ENCODE measurements at regions not wholly inside any gene's neighbourhood (a gene's known extent, or its start where the extent isn't known, plus 50 kb on each side); places are given as distances from the start of the nearest gene placed in this dataset.

DNA sequence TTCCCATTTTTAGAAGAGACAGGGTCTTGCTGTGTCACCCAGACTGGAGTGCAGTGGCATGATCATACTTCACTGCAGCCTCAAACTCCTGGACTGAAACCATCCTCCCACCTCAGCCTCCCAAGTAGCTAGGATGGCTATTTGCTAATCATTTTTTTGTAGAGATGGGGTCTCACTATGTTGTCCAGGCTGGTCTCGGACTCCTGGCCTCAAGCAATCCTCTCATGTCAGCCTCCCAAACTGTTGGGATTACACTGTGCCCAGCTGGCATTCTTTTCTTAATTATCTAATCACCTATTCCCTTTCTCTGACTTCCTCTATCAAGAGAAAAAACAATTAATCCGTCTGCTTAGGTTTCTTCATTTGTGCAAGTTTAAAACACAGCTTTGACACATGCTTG lies 172.5 kb upstream of the TRIM24 start:
- no peak for DNase-seq
- H3K9me3 Mint-ChIP-seq = no peaks in the 10 kb centered on the region
- ATAC-seq (replicated peaks) = no peak
- no peak overlapping the region for H3K27ac Mint-ChIP-seq
- H3K27me3 Mint-ChIP-seq = no peaks in the 10 kb centered on the region
- H3K36me3 Mint-ChIP-seq (ENCODE audit: insufficient read depth) = no peaks in the 10 kb centered on the region
- H3K4me1 Mint-ChIP-seq (ENCODE audit: low read depth in 2 of 2) = no peaks in the 10 kb centered on the region
- no peak overlapping the region for H3K4me3 Mint-ChIP-seq

DNA sequence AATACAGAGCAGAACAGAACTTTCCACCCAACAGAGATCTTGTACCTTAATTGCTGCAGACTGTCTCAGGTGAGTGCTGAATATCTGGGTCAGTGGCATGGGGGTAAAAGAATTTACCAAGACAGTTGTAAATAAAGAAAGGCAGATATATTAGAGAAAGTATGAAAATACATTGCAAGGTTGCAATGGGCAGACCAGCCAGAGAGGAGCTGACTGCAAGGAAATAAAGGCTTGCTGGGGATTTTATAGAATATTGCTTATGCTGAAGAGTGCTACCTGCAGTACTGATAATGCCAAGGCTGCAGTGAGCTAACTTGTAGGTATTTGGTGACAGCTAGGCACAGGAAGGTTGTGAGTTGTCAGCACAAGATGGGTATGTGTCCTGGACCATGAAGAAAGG lies 171.0 kb upstream of the TRIM24 start:
- no peaks in the 10 kb centered on the region for H3K27me3 Mint-ChIP-seq
- no peaks in the 10 kb centered on the region for H3K36me3 Mint-ChIP-seq (ENCODE audit: insufficient read depth)
- H3K27ac Mint-ChIP-seq = no peak overlapping the region
- DNase-seq = no peak
- no peaks in the 10 kb centered on the region for H3K9me3 Mint-ChIP-seq
- ATAC-seq (replicated peaks) = no peak
- no peak overlapping the region for H3K4me3 Mint-ChIP-seq
- H3K4me1 Mint-ChIP-seq (ENCODE audit: low read depth in 2 of 2) = no peaks in the 10 kb centered on the region

DNA sequence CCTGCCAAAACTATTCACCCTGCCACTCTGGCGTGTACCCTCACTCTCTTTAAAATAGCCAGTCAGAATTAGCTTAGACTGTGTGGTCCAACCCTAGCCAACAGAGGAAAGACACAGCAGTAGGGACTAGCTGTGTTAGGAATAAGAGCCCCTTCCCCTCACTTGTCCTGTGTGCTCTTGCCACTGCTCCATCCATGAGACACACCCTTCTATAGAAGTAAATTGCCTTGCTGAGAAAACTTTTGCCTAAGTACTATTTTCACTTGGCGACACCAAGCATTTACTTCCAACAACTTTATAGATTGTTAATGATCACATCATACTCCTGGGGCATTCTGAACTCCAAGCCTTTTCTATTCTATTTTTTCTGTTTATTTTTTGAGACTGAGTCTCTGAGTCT lies 170.2 kb upstream of the TRIM24 start:
- ATAC-seq (replicated peaks) = no peak
- Mint-ChIP-seq H3K36me3 (ENCODE audit: insufficient read depth) (no peaks in the 10 kb centered on the region), H3K9me3 (no peaks in the 10 kb centered on the region), H3K4me1 (ENCODE audit: low read depth in 2 of 2) (no peaks in the 10 kb centered on the region), H3K4me3 (no peak overlapping the region), H3K27ac (no peak overlapping the region), H3K27me3 (no peaks in the 10 kb centered on the region)
- DNase-seq = no peak

DNA sequence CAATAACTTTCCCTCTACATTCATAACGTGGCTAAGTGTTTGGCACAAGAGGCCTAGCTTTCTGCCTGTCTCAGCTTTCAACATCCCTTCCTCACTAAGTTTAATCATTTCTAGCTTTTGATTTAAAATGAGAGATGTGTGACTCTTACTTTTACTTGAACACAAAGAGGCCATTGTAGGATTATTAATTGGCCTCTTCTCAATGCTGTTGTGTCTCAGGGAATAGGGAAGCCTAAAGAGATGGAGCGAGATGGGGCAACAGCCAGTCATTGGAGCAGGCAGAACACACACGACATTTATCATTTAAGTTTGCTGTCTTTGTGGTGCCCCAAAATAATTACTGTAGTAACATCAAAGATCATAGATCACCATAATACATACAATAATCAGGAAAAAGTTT lies 167.1 kb upstream of the TRIM24 start:
- ATAC-seq (replicated peaks) (no peak), DNase-seq (no peak)
- no peak overlapping the region for H3K27ac Mint-ChIP-seq
- H3K36me3 Mint-ChIP-seq (ENCODE audit: insufficient read depth) = no peaks in the 10 kb centered on the region
- H3K4me1 Mint-ChIP-seq (ENCODE audit: low read depth in 2 of 2) = peaks cover 0 to 2% of the 10 kb centered on the region in 2 donors
- H3K9me3 Mint-ChIP-seq = no peaks in the 10 kb centered on the region
- H3K27me3 Mint-ChIP-seq = no peaks in the 10 kb centered on the region
- no peak overlapping the region for H3K4me3 Mint-ChIP-seq

DNA sequence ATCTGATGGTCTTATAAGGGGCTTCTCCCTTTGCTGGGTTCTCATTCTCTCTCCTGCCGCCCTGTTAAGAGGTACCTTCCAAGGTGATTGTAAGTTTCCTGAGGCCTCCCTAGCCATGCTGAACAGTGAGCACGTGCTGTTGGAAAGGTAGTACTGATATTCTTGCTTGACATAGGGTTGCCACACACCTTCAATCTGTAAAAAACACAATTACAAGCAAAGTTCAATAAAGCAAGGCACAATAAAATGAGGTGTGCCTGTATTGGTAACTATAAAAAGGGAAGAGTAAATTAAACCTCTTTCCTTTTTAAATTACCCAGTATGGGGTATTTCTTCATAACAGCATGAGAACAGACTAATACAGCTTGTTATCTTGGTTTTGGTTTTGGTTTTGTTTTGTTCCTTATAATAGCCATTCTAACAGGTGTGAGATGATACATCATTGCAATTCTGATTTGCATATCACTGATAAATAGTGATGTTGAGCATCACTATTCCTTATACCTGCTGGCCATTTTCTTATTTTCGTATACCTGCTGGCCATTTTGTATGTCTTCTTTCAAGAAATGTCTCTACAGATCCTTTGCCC lies 164.9 kb upstream of the TRIM24 start:
- no peaks in the 10 kb centered on the region for H3K36me3 Mint-ChIP-seq (ENCODE audit: insufficient read depth)
- H3K4me3 Mint-ChIP-seq = no peak overlapping the region
- DNase-seq = no peak
- H3K27ac Mint-ChIP-seq = no peak overlapping the region
- no peaks in the 10 kb centered on the region for H3K9me3 Mint-ChIP-seq
- peaks cover 0 to 2% of the 10 kb centered on the region in 2 donors for H3K4me1 Mint-ChIP-seq (ENCODE audit: low read depth in 2 of 2)
- ATAC-seq (replicated peaks) = no peak
- no peaks in the 10 kb centered on the region for H3K27me3 Mint-ChIP-seq

DNA sequence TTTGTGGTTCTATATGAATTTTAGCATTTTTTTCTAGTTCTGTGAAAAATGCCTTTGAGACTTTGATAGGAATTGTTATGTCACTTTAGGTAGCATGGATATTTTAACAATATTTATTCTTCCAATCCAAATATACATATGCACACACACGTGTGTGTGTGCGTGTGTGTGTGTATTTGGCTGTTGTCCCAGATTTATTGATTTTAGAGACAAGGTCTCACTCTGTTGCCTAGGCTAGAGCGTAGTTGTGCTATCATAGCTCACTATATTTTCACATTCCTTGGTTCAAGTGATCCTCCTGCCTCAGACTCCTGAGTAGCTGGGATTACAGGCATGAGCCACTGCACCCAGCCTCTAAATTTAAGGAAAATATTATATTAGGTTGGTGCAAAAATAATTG lies 162.5 kb upstream of the TRIM24 start:
- Mint-ChIP-seq H3K36me3 (ENCODE audit: insufficient read depth) (no peaks in the 10 kb centered on the region), H3K4me1 (ENCODE audit: low read depth in 2 of 2) (peaks cover 0 to 2% of the 10 kb centered on the region in 2 donors), H3K27ac (no peak overlapping the region), H3K9me3 (no peaks in the 10 kb centered on the region), H3K27me3 (peaks cover 0 to 5% of the 10 kb centered on the region in 2 donors), H3K4me3 (no peak overlapping the region)
- no peak for ATAC-seq (replicated peaks)
- DNase-seq = no peak

DNA sequence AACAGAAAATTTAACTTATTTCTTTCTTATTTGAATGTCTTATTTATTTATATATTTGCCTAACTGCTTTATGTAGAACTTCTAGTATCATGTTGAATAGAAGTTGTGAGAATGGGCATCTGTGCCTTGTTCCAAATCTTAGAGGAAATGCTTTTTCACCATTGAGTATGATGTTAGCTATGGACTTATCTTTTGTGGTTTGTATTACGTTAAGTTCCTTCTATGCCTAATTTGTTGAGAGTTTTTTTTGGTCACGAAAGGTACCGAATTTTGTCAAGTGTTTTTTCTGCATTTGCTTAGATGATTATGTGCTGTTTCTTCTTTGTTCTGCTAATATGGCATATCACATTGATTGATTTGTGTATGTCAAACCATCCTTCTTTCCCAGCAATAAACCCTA lies 161.0 kb upstream of the TRIM24 start:
- no peak for DNase-seq
- Mint-ChIP-seq H3K27me3 (peaks cover 0 to 5% of the 10 kb centered on the region in 2 donors), H3K9me3 (no peaks in the 10 kb centered on the region), H3K4me1 (ENCODE audit: low read depth in 2 of 2) (peaks cover 0 to 2% of the 10 kb centered on the region in 2 donors), H3K4me3 (no peak overlapping the region), H3K36me3 (ENCODE audit: insufficient read depth) (no peaks in the 10 kb centered on the region), H3K27ac (no peak overlapping the region)
- no peak for ATAC-seq (replicated peaks)

DNA sequence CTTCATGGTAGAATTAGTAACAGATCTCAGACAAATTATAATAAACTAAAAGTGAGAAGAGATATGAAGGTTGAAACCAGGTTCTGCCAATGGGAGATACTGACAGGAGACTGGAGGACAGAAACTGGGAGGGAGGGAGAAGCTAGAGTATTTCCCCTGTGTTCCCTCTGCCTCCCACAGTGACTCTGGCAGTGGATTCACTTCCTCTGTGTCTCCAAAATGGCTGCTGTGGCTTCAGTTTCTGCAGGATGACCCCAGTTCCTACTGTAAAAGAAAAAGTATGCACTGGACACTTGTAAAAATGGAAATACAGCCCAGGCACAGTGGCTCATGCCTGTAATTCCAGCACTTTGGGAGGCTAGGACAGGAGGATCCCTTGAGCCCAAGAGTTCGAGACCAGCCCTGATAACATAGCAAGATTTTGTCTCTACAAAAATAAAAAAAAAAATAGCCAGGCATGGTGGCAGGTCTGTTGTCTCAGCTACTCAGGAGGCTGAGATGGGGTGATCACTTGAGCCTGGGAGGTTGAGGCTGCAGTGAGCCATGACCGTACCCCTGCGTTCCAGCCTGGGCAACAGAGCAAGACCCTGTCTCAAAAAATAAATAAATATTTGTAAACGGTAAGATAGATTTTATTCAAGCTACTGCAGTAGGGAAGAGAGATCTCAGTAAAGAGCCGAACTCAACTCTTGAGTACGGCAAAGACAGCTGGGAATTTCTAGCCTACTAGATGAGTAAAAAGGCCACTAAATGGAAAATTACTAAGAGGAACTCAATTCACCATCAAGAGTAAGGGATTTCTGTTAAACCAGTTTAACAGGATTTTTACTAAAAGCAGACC lies 156.6 kb upstream of the TRIM24 start:
- H3K36me3 Mint-ChIP-seq (ENCODE audit: insufficient read depth) = no peaks in the 10 kb centered on the region
- no peaks in the 10 kb centered on the region for H3K9me3 Mint-ChIP-seq
- no peak overlapping the region for H3K27ac Mint-ChIP-seq
- no peak overlapping the region for H3K4me3 Mint-ChIP-seq
- ATAC-seq (replicated peaks) (no peak), DNase-seq (no peak)
- no peaks in the 10 kb centered on the region for H3K4me1 Mint-ChIP-seq (ENCODE audit: low read depth in 2 of 2)
- H3K27me3 Mint-ChIP-seq = peaks cover 0 to 5% of the 10 kb centered on the region in 2 donors

DNA sequence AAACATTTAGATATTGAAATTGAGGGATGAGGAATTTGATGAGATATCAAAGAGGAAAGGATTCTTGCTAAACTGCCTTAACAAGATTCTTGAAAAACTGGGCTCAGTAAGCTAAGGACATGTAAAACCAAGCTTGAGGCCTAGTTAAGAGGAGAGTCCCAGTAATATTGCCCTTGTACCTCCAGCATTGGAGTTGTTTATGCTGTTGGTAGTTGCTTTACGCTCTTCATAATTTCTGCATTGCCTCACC lies 156.1 kb upstream of the TRIM24 start:
- Mint-ChIP-seq H3K4me3 (no peak overlapping the region), H3K9me3 (no peaks in the 10 kb centered on the region), H3K27me3 (peaks cover 0 to 5% of the 10 kb centered on the region in 2 donors), H3K27ac (no peak overlapping the region), H3K4me1 (ENCODE audit: low read depth in 2 of 2) (no peaks in the 10 kb centered on the region), H3K36me3 (ENCODE audit: insufficient read depth) (no peaks in the 10 kb centered on the region)
- DNase-seq (no peak), ATAC-seq (replicated peaks) (no peak)

DNA sequence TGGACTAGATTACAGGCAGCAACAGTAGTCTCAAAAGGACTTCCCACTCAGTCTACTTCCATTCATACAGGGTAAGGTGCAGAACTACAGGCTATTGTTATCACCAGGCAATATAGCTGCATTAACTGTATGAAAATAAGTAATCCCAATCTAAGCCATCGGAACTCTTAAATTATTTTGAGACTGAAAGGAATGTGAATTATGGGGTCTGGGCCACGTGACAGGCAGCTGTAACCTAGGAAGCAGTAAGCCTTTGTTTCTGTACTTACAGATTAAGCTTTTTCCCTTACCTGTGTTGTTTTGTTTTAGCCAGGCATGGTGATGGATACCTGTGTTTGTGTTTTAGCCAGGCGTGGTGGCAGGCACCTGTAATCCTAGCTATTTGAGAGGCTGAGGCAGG lies 152.4 kb upstream of the TRIM24 start:
- DNase-seq = no peak
- H3K4me1 Mint-ChIP-seq (ENCODE audit: low read depth in 2 of 2) = no peaks in the 10 kb centered on the region

DNA sequence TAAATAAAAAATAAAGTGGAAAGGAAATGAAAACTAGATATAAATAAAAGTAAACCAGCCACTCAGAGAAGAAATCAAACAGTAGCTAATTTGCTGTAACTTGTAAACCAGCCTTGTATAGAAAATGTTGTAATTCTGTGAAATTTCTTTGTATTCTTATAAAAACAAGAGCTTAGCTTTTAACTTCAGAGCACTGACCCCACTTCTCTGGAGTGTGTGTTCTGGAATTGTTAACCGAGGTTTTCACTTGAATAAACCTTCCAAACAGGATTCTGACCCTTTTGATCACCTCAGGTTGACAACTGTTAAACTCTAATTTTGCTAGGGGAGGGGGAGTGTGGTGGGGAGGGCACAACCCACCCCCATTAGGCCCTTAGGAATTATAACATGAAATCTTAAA lies 151.9 kb upstream of the TRIM24 start:
- peaks cover 0 to 10% of the 10 kb centered on the region in 2 donors for H3K27me3 Mint-ChIP-seq
- no peaks in the 10 kb centered on the region for H3K9me3 Mint-ChIP-seq
- no peak overlapping the region for H3K4me3 Mint-ChIP-seq
- H3K36me3 Mint-ChIP-seq (ENCODE audit: insufficient read depth) = no peaks in the 10 kb centered on the region
- ATAC-seq (replicated peaks) (no peak), DNase-seq (no peak)
- H3K27ac Mint-ChIP-seq = no peak overlapping the region
- no peaks in the 10 kb centered on the region for H3K4me1 Mint-ChIP-seq (ENCODE audit: low read depth in 2 of 2)

More for the DNA sequence above, 152.4 kb upstream of the TRIM24 start:
- no peaks in the 10 kb centered on the region for H3K9me3 Mint-ChIP-seq
- no peak overlapping the region for H3K4me3 Mint-ChIP-seq
- H3K27ac Mint-ChIP-seq = no peak overlapping the region
- no peak for ATAC-seq (replicated peaks)
- peaks cover 0 to 10% of the 10 kb centered on the region in 2 donors for H3K27me3 Mint-ChIP-seq
- no peaks in the 10 kb centered on the region for H3K36me3 Mint-ChIP-seq (ENCODE audit: insufficient read depth)

DNA sequence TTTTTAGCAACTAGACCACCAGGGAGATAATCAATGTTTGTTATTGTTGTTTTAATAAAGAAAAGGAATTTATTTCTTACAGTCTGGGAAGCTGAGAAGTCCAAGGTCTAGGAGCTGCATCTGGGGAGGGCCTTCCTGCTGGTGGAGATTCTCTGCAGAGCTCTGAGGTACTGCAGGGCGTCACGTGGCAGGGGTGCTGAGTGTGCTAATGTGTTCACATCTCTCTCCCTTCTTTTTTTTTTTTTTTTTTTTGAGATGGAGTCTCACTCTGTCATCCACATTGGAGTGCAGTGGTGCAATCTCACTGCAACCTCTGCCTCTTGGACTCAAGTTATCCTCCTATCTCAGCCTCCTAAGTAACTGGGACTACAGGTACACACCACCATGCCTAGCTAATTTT lies 150.9 kb upstream of the TRIM24 start:
- Mint-ChIP-seq H3K4me1 (ENCODE audit: low read depth in 2 of 2) (peaks cover under 1 to 4% of the 10 kb centered on the region in 2 donors), H3K36me3 (ENCODE audit: insufficient read depth) (no peaks in the 10 kb centered on the region), H3K9me3 (no peaks in the 10 kb centered on the region), H3K27ac (no peak overlapping the region), H3K27me3 (peaks cover 0 to 10% of the 10 kb centered on the region in 2 donors), H3K4me3 (no peak overlapping the region)
- DNase-seq (no peak), ATAC-seq (replicated peaks) (no peak)

DNA sequence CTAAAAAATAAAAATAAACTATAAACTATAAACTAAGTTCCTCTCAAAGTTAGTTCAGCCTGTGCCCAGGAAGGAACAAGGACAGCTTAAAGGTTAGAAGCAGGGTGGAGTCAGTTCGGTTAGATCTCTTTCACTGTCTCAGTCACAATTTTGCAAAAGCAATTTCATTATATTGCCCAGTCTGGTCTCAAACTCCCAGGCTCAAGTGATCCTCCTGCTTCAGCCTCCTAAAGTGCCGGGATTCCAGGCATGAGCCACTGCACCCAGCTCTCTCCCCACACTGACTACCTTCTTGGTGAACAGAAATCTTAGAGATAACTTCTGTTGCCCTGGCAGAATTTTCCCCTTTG lies 146.3 kb upstream of the TRIM24 start:
- H3K9me3 Mint-ChIP-seq = no peaks in the 10 kb centered on the region
- no peaks in the 10 kb centered on the region for H3K36me3 Mint-ChIP-seq (ENCODE audit: insufficient read depth)
- H3K4me3 Mint-ChIP-seq = no peak overlapping the region
- ATAC-seq (replicated peaks) (no peak), DNase-seq (no peak)
- H3K4me1 Mint-ChIP-seq (ENCODE audit: low read depth in 2 of 2) = peaks cover 4% of the 10 kb centered on the region in 2 donors
- no peak overlapping the region for H3K27ac Mint-ChIP-seq
- peaks cover 0 to 22% of the 10 kb centered on the region in 2 donors for H3K27me3 Mint-ChIP-seq

DNA sequence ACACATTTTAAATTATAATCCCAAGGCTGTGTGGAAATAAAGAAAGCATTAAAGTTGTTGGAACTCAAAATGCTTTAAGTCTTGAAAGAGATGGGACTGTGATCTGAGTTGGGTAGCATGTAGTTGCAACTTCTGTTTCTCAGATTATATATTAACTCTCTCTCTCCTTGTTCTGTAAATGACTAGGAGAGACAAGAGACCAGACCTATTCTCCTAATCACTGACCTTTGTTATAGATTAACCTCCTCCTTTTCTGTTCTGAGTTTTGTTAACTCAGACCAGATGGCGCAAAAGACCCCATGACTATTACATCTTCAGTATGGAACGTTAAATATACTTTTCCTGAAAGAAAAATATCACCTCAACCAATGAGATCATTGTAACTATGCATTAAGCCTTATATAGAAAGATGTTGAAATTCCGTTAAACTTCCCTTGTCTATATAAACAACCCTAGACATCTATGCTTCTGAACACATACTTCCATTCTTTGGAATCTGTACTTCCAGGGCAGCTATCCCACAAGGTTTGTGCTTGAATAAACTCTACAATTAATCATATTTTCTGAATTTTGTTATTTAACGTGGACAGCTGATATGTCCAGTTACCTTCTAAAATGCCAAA lies 143.5 kb upstream of the TRIM24 start:
- H3K27ac Mint-ChIP-seq = no peak overlapping the region
- H3K9me3 Mint-ChIP-seq = no peaks in the 10 kb centered on the region
- no peak for ATAC-seq (replicated peaks)
- H3K27me3 Mint-ChIP-seq = peaks cover 0 to 12% of the 10 kb centered on the region in 2 donors
- no peak overlapping the region for H3K4me3 Mint-ChIP-seq
- no peak for DNase-seq
- H3K36me3 Mint-ChIP-seq (ENCODE audit: insufficient read depth) = no peaks in the 10 kb centered on the region
- peaks cover 4% of the 10 kb centered on the region in 2 donors for H3K4me1 Mint-ChIP-seq (ENCODE audit: low read depth in 2 of 2)

Data from effector memory CD8-positive, alpha-beta T cell (primary cell).